Calu3 (cell line): ENCODE measurements at regions not wholly inside any gene's neighbourhood (a gene's known extent, or its start where the extent isn't known, plus 50 kb on each side); places are given as distances from the start of the nearest gene placed in this dataset.
"Not testable (repeated sequence)": the region's sequence is repeated elsewhere in the genome, so short reads cannot be mapped to it uniquely, and the experiment has no call there.

ENCODE experiments used
- BruUV-seq: library from RNA; stranded (reverse); fragments of 400-500 nt; replicated peaks from 2 replicates; lab custom pipeline; 2021; lab: Mats Ljungman, UMichigan
- CTCF ChIA-PET: fragments of 300-600 bp; sonication (Branson Sonifier 250); formaldehyde crosslinking; loops from one replicate; lab custom pipeline; 2022; ENCODE audit warnings: antibody characterized with exemption; lab: Charles Lee
- DNase-seq: peaks from one replicate; pipeline ENCODE4 v3.0.0; 2022
- H3K27ac Mint-ChIP-seq: one replicate; pipeline ENCODE4 v1.8.0; 2022; ENCODE audit warnings: mixed read lengths; ENCODE audit not compliant: unreplicated experiment
- H3K27me3 Mint-ChIP-seq: one replicate; pipeline ENCODE4 v1.8.0; 2022; ENCODE audit warnings: mixed read lengths; ENCODE audit not compliant: unreplicated experiment
- H3K36me3 Mint-ChIP-seq: one replicate; pipeline ENCODE4 v1.8.0; 2022; ENCODE audit warnings: mild to moderate bottlenecking, moderate library complexity, mixed read lengths; ENCODE audit not compliant: insufficient read depth, unreplicated experiment
- H3K4me1 Mint-ChIP-seq: one replicate; pipeline ENCODE4 v1.8.0; 2022; ENCODE audit warnings: mild to moderate bottlenecking, low read depth, mixed read lengths; ENCODE audit not compliant: unreplicated experiment
- H3K4me3 Mint-ChIP-seq: one replicate; pipeline ENCODE4 v1.8.0; 2022; ENCODE audit warnings: mild to moderate bottlenecking, low read depth, moderate library complexity, mixed read lengths; ENCODE audit not compliant: unreplicated experiment
- H3K9me3 Mint-ChIP-seq: one replicate; pipeline ENCODE4 v1.8.0; 2022; ENCODE audit warnings: low read depth, mixed read lengths; ENCODE audit not compliant: unreplicated experiment
- intact Hi-C: fragments of 100-400 bp; cut with micrococcal nuclease; formaldehyde crosslinking; loops from one replicate; pipeline ENCODE4 v1.10.0; 2022; ENCODE audit not compliant: unreplicated experiment
- TF ChIP-seq, protein P1 (sequence below): fragments of 200-600 bp; IDR thresholded peaks from one replicate; pipeline ENCODE4 v1.8.0; 2022; ENCODE audit warnings: antibody characterized with exemption; ENCODE audit not compliant: unreplicated experiment

- H3K27me3 Mint-ChIP-seq = no peaks in the 10 kb centered on the region
- CTCF ChIA-PET = no interaction called here
- no TSS peak for BruUV-seq
- no peak for DNase-seq
- H3K9me3 Mint-ChIP-seq = peaks cover 3% of the 10 kb centered on the region
- intact Hi-C loops = no loop called here
- H3K27ac Mint-ChIP-seq = no peak overlapping the region
- H3K36me3 Mint-ChIP-seq = no peaks in the 10 kb centered on the region
- H3K4me3 Mint-ChIP-seq = no peak overlapping the region
- TF ChIP-seq, protein P1, sequence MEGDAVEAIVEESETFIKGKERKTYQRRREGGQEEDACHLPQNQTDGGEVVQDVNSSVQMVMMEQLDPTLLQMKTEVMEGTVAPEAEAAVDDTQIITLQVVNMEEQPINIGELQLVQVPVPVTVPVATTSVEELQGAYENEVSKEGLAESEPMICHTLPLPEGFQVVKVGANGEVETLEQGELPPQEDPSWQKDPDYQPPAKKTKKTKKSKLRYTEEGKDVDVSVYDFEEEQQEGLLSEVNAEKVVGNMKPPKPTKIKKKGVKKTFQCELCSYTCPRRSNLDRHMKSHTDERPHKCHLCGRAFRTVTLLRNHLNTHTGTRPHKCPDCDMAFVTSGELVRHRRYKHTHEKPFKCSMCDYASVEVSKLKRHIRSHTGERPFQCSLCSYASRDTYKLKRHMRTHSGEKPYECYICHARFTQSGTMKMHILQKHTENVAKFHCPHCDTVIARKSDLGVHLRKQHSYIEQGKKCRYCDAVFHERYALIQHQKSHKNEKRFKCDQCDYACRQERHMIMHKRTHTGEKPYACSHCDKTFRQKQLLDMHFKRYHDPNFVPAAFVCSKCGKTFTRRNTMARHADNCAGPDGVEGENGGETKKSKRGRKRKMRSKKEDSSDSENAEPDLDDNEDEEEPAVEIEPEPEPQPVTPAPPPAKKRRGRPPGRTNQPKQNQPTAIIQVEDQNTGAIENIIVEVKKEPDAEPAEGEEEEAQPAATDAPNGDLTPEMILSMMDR = no peak
- no peaks in the 10 kb centered on the region for H3K4me1 Mint-ChIP-seq
Measured at GRCh38 chr7:85681241-85681640, 494.4 kb upstream of the SEMA3D start.

GRCh38 chr7:85675093-85675492, 488.2 kb upstream of the SEMA3D start:
- H3K36me3 Mint-ChIP-seq, CTCF ChIA-PET, H3K4me3 Mint-ChIP-seq, H3K9me3 Mint-ChIP-seq, H3K4me1 Mint-ChIP-seq, DNase-seq, H3K27ac Mint-ChIP-seq, intact Hi-C loops, H3K27me3 Mint-ChIP-seq, BruUV-seq: not testable (repeated sequence)

- DNase-seq = no peak
- Mint-ChIP-seq H3K9me3 (peaks cover 3% of the 10 kb centered on the region), H3K4me1 (no peaks in the 10 kb centered on the region), H3K27me3 (no peaks in the 10 kb centered on the region), H3K27ac (no peak overlapping the region), H3K36me3 (no peaks in the 10 kb centered on the region), H3K4me3 (no peak overlapping the region)
- intact Hi-C loops = no loop called here
- TF ChIP-seq, protein P1 = no peak
- CTCF ChIA-PET = no interaction called here
- no TSS peak for BruUV-seq
Measured at GRCh38 chr7:85673876-85674275, 487.0 kb upstream of the SEMA3D start.

- CTCF ChIA-PET = no interaction called here
Measured at GRCh38 chr7:85669225-85669624, 482.4 kb upstream of the SEMA3D start.

DNA sequence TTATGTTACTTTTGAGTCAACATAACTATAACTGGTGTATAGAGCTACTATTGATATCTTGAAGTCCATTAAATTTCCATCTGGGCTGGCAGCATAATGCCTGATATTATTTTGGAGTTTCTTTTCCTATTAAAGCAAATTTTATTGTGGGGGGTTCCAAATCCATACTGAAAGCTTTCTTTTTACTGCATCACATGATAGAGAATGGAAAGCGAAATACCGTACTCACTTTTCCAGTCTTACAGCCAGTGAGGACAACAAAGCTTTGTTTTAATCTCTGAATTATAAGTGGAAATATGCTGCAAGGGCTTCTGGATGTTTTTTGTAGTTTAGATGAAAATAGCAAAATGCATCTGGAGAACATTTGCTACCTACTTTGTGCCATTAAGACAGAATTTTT, 477.5 kb upstream of the SEMA3D start:
- Mint-ChIP-seq H3K9me3 (no peaks in the 10 kb centered on the region), H3K4me3 (no peak overlapping the region), H3K27me3 (no peaks in the 10 kb centered on the region), H3K36me3 (no peaks in the 10 kb centered on the region), H3K4me1 (no peaks in the 10 kb centered on the region), H3K27ac (no peak overlapping the region)
- BruUV-seq = no TSS peak
- TF ChIP-seq, protein P1 = no peak
- intact Hi-C loops = no loop called here
- no peak for DNase-seq
- CTCF ChIA-PET = interaction anchor here (0.6 kb wide), 1 partner anchor 174 kb away, joined by 3 read pairs; no protein-coding TSS in a partner anchor

More at GRCh38 chr7:85669225-85669624, 482.4 kb upstream of the SEMA3D start:
- no peak overlapping the region for H3K4me3 Mint-ChIP-seq
- no peaks in the 10 kb centered on the region for H3K9me3 Mint-ChIP-seq
- H3K4me1 Mint-ChIP-seq = no peaks in the 10 kb centered on the region
- TF ChIP-seq, protein P1 = no peak
- no peak for DNase-seq
- H3K36me3 Mint-ChIP-seq = no peaks in the 10 kb centered on the region
- intact Hi-C loops = no loop called here
- no TSS peak for BruUV-seq
- no peaks in the 10 kb centered on the region for H3K27me3 Mint-ChIP-seq
- no peak overlapping the region for H3K27ac Mint-ChIP-seq
